C4-2B (cell line): ENCODE measurements at regions not wholly inside any gene's neighbourhood (a gene's known extent, or its start where the extent isn't known, plus 50 kb on each side); places are given as distances from the start of the nearest gene placed in this dataset.

Source experiments
- H3K27ac ChIP-seq: fragments of 450-650 bp; 2 replicates; pipeline ENCODE4 v1.5.1; 2017
- CTCF ChIP-seq: fragments of 450-650 bp; conservative IDR thresholded peaks from 2 replicates; pipeline ENCODE4 v1.5.1; 2017; ENCODE audit warnings: mild to moderate bottlenecking
- ZFX ChIP-seq: fragments of 450-650 bp; IDR thresholded peaks from 2 replicates; pipeline ENCODE4 v1.6.1; 2017

DNA sequence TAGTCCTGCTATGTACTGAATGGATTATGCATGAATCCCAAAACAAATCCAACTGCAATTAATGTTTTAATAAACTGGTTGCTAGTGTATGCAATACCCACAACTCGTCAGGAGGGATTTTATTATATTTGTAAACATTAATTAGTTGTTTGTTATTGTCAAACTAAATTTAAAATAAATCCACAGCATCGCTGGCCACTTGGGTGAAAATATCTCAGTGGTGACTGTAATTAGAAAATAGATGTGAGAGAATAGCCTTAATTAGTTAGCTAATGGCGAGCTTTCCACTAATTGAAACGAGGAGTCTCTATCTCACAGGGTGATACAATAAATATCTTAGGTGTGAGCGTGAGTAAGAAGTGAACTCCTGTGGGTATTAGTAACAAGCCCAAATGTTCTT lies 176.8 kb downstream of the LINC00237 start:
- H3K27ac ChIP-seq = no peak overlapping the region
- no peak for TF ChIP-seq CTCF
- TF ChIP-seq ZFX = no peak

DNA sequence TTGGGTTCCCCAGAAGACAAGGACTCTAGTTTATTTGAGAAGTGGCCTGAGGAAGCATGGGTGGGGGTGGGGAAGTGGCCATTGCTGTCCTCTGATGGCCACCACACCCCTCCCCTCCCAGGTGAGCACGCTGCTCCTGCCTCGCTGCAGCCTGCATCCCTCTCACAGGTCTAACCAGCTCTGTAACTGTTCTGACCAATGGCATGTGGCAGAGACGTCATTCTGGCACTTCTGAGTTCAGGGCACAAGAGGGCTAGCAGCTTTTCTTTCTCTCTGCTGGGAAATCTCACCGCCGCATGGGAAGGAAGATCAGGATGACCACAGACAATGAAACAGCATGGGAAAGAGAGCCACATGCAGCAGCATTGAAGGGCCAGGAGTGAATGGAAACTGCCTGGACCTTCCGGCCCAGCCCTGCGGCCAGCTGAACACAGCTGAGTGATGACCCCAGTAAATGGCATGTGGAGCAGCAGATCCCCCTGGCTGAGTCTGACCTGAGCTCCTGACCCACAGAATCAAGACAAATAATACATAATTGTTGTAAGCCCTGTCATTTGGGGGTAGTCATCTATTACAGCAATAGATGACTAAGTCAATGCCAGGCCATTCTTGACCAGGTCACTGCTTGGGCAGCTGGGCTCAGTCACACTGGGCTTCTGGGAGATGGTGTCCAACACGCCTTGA lies 179.8 kb downstream of the LINC00237 start:
- TF ChIP-seq ZFX (no peak), CTCF (no peak)
- no peak overlapping the region for H3K27ac ChIP-seq

GRCh38 chr20:20920433-20920832 lies 185.7 kb downstream of the LINC00237 start:
- TF ChIP-seq CTCF (no peak), ZFX (no peak)
- H3K27ac ChIP-seq = no peak overlapping the region

DNA sequence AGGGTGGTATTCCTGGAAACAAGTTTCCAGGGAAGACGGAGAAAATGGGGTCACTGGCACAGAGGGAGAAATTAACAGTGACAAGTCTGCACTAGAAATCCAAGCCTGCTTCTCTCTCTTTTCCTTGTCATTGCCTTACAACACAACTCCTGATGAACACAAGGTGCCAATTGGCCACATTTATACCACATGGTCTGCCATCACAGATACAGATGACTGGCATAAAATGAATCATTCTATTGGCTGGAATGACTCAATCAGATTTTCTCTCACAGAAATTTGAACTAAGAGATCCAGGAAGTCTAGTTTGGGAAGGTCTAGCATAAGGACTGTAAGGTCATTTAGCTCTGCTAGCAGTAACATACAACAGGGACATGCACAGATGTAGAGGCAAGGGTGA lies 190.3 kb downstream of the LINC00237 start:
- H3K27ac ChIP-seq = no peak overlapping the region
- TF ChIP-seq CTCF (no peak), ZFX (no peak)

DNA sequence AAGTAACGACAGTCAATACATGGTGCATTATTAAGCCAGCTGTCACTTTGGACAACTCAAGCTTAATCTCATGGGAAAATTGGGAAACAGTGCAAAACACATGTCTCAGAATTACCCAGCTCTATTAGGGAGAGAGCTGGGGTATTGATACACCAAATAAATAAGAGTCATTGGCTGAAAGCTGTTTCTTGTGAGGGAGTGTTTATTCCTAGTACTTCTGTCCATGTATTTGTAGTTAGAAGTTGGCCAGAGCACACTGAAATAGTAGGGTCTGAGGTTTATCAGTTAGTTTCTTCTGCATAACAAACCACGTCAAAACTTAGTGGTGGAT lies 192.0 kb upstream of the RALGAPA2 start:
- TF ChIP-seq ZFX (no peak), CTCF (no peak)
- H3K27ac ChIP-seq = no peak overlapping the region

GRCh38 chr20:20903773-20904500 lies 191.5 kb upstream of the RALGAPA2 start:
- no peak for TF ChIP-seq CTCF
- no peak overlapping the region for H3K27ac ChIP-seq

GRCh38 chr20:20897922-20898321 lies 185.5 kb upstream of the RALGAPA2 start:
- no peak overlapping the region for H3K27ac ChIP-seq
- TF ChIP-seq ZFX = no peak
- no peak for TF ChIP-seq CTCF
